OCI-LY1 (cell line): ENCODE measurements at regions not wholly inside any gene's neighbourhood (a gene's known extent, or its start where the extent isn't known, plus 50 kb on each side); places are given as distances from the start of the nearest gene placed in this dataset.

ENCODE experiments used
- EZH2 ChIP-seq: fragments of 200-600 bp; sonication (generic), shearing (Covaris generic); IDR thresholded peaks from 2 replicates; pipeline ENCODE4 v1.8.0; 2017; ENCODE audit warnings: borderline replicate concordance, mixed run types, mild to moderate bottlenecking, antibody characterized with exemption, low read length, moderate library complexity, mixed read lengths
- TF ChIP-seq, protein P1 (sequence below): fragments of 200-600 bp; sonication (generic), shearing (Covaris generic); IDR thresholded peaks from 2 replicates; pipeline ENCODE4 v1.5.1; 2017; ENCODE audit warnings: mild to moderate bottlenecking, antibody characterized with exemption, low read length, moderate library complexity, mixed read lengths

DNA sequence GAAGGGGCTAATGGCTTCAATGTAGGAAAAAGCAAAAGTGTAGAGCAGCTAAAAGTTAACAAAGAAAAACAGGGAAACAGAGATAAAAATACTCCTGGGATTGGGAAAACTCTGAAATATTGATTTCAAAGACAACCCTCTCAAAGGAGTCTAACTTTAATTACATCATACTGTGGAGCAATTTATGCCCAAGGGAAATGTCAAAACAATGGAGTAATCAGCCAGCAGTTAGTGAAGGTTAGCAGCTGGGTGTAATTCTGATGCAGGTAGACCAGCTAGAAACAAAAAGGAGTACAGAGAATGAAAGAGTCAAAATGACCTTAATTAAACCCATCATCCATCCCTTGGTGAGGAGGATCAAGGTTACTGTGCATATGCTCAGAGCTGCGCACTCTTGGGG is 169.0 kb downstream of the ADAM29 start:
- TF ChIP-seq, protein P1, sequence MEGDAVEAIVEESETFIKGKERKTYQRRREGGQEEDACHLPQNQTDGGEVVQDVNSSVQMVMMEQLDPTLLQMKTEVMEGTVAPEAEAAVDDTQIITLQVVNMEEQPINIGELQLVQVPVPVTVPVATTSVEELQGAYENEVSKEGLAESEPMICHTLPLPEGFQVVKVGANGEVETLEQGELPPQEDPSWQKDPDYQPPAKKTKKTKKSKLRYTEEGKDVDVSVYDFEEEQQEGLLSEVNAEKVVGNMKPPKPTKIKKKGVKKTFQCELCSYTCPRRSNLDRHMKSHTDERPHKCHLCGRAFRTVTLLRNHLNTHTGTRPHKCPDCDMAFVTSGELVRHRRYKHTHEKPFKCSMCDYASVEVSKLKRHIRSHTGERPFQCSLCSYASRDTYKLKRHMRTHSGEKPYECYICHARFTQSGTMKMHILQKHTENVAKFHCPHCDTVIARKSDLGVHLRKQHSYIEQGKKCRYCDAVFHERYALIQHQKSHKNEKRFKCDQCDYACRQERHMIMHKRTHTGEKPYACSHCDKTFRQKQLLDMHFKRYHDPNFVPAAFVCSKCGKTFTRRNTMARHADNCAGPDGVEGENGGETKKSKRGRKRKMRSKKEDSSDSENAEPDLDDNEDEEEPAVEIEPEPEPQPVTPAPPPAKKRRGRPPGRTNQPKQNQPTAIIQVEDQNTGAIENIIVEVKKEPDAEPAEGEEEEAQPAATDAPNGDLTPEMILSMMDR: no peak
- TF ChIP-seq EZH2: no peak
